Endothelial cell of umbilical vein (primary cell): ENCODE measurements at regions not wholly inside any gene's neighbourhood (a gene's known extent, or its start where the extent isn't known, plus 50 kb on each side); places are given as distances from the start of the nearest gene placed in this dataset.

Source experiments
- CTCF ChIP-seq, 2 donors: IDR thresholded peaks; 1 replicate in 1 of 2; 2 replicates in 1 of 2; pipeline ENCODE4 v1.5.1; 2011; ENCODE audit warnings: low read length in 2 of 2, mild to moderate bottlenecking in 2 of 2, moderate library complexity in 2 of 2, control low read depth in 1 of 2, inconsistent platforms in 1 of 2, low read depth in 1 of 2; ENCODE audit not compliant: insufficient read depth in 1 of 2; ENCODE audit errors: extremely low read depth in 1 of 2
- EZH2 ChIP-seq: IDR thresholded peaks from 2 replicates; pipeline ENCODE4 v1.6.1; 2012; ENCODE audit warnings: borderline replicate concordance, low read depth, mild to moderate bottlenecking, moderate library complexity, low read length, inconsistent platforms; ENCODE audit not compliant: severe bottlenecking
- FOS ChIP-seq: IDR thresholded peaks from 2 replicates; pipeline ENCODE4 v1.6.1; 2011; ENCODE audit warnings: mild to moderate bottlenecking, low read length, moderate library complexity, borderline replicate concordance; ENCODE audit not compliant: insufficient read depth
- GATA2 ChIP-seq: IDR thresholded peaks from 2 replicates; pipeline ENCODE4 v1.7.0; 2011; ENCODE audit warnings: low read depth, mild to moderate bottlenecking, moderate library complexity, mixed read lengths, low read length; ENCODE audit not compliant: insufficient read length, insufficient read depth
- JUN ChIP-seq: IDR thresholded peaks from 2 replicates; pipeline ENCODE4 v1.6.1; 2011; ENCODE audit warnings: borderline replicate concordance, low read depth; ENCODE audit not compliant: insufficient read length, insufficient read depth
- MAX ChIP-seq: IDR thresholded peaks from 2 replicates; pipeline ENCODE4 v1.6.1; 2011; ENCODE audit not compliant: insufficient read depth, insufficient read length
- MYC ChIP-seq: IDR thresholded peaks from one replicate; pipeline ENCODE4 v1.6.1; 2011; ENCODE audit warnings: mild to moderate bottlenecking, low read depth, low read length
- POLR2A ChIP-seq: IDR thresholded peaks from 2 replicates; pipeline ENCODE4 v1.6.1; 2012; ENCODE audit warnings: low read depth, mild to moderate bottlenecking, control low read depth, low read length
- POLR2AphosphoS5 ChIP-seq: IDR thresholded peaks from 2 replicates; pipeline ENCODE4 v1.6.1; 2012; ENCODE audit warnings: low read depth, mild to moderate bottlenecking, control low read depth, low read length, moderate library complexity; ENCODE audit not compliant: insufficient read depth

- no peak for TF ChIP-seq POLR2AphosphoS5
- TF ChIP-seq CTCF (IDR thresholded peaks at IDR 0.05; ENCODE audit: extremely low read depth in 1 of 2, insufficient read depth in 1 of 2, low read depth in 1 of 2, low read length in 2 of 2): no peak
- TF ChIP-seq FOS: peak; percentile 19
- TF ChIP-seq EZH2: no peak
- no peak for TF ChIP-seq POLR2A
- no peak for TF ChIP-seq MYC
- TF ChIP-seq MAX: no peak
- TF ChIP-seq JUN: no peak
- TF ChIP-seq GATA2: no peak
Measured at GRCh38 chr7:32335107-32335506, 155.1 kb downstream of the LSM5 start.
